GM18511 (cell line): ENCODE measurements at regions not wholly inside any gene's neighbourhood (a gene's known extent, or its start where the extent isn't known, plus 50 kb on each side); places are given as distances from the start of the nearest gene placed in this dataset.
"Not testable (repeated sequence)": the region's sequence is repeated elsewhere in the genome, so short reads cannot be mapped to it uniquely, and the experiment has no call there.

ENCODE experiments used
- ATAC-seq: cut with Tn5 transposase; IDR thresholded peaks from one replicate; pipeline ENCODE4 v1.9.1; 2021; ENCODE audit warnings: mild to moderate bottlenecking, moderate library complexity; ENCODE audit not compliant: unreplicated experiment

GRCh38 chr13:33410619-33411018, 125.1 kb upstream of the STARD13 start:
- ATAC-seq = no peak

DNA sequence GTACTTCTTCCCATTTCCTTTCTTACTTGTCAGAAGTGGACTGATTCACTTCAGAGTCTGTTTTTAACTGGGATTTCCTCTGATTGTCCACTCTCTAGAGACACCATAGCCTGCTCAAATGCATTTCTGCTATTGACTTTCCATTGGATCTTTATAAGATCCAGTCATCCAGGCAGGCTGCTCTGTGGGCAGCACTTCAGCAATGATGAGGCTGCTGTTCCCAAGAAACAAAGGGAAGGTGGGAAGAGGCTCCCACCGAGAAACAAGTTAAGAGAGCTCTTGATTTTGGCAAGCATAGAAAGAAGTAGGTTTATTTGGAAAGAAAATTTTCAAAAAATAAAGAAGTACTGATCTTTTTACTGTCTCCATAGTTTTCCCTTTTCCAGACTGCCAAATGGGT, 125.8 kb upstream of the STARD13 start:
- ATAC-seq = no peak

GRCh38 chr13:33415822-33416221, 130.3 kb upstream of the STARD13 start:
- ATAC-seq = no peak

GRCh38 chr13:33418224-33418953, 132.8 kb upstream of the STARD13 start:
- ATAC-seq = not testable (repeated sequence)

- not testable (repeated sequence) for ATAC-seq
Observed at GRCh38 chr13:33420117-33420516, 134.6 kb upstream of the STARD13 start.

- ATAC-seq = no peak
Observed at GRCh38 chr13:33426131-33426530, 140.6 kb upstream of the STARD13 start.

DNA sequence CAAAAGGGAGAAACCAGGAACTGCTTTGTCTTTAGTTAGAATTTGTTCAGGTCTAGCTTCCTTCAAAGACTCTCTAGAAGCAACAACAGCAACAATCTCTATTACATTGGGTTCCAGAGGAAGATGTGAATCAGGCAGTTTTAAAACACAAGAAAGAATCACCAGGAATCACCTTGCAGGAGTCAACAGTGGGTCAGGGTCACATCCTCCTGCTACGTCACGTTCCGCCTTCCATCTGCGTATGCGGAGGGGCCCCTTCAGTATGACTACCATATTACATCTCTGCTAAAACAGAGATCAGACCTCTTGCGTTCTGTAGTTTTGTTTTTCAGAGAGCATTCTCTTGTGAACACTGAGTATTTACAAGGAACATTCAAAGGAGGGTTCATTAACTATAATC, 147.8 kb upstream of the STARD13 start:
- ATAC-seq = no peak

DNA sequence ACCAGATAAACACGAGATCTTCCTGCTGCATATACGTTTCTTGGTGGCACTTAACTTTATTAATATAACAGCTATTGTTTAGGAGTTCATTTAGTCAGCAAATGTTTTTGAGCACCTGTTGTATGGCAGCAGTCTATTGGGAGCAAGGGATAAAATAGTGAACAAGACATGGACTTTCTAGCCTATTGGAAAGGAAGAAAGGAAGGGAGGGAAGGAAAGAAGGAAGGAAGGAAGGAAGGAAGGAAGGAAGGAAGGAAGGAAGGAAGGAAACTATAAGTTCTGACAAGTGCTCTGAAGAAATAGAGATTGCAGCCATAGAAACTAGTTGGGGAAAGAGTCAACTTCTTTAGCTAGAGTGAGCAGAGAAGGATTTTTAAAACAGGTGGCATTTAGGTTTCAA, 149.1 kb upstream of the STARD13 start:
- ATAC-seq = no peak

GRCh38 chr13:33435207-33435606, 149.7 kb upstream of the STARD13 start:
- ATAC-seq = no peak

GRCh38 chr13:33438918-33439317, 153.4 kb upstream of the STARD13 start:
- no peak for ATAC-seq

DNA sequence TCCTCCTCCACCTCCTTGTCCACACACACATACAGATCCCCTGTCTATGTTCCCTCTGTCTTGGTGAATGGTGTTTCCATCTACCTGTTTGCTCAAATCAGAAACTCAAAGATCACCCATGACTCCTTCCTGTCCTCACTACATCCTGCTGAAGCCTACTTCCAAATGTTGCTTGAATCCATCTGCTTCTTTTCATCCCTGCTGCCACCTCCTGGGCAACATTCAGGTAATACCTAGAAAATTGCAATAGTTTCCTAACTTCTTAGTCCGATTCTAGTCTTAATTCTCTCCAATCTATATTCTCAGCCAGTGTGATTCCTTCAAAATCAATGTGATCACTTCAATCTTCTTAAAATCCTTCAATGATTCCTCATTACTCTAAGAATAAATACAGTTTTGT, 155.5 kb upstream of the STARD13 start:
- no peak for ATAC-seq

DNA sequence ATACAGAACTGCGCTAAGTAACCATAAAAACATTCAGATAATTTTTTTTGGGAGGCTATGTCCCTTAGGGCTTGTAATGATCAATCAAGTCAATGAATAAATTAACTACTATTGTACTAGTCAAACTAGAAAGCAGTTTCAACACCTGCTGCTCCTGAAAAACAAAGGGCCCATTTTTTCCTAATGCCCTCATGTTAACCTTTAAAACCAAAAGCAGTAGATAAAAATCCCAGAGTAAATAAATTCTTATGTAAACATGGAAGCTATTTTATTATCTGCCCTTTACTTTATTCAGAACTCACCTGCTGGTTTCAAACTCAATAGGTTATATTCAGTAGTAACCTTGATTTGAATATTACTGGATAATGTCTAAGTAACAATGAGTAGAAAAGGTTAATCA, 159.5 kb upstream of the STARD13 start:
- no peak for ATAC-seq

DNA sequence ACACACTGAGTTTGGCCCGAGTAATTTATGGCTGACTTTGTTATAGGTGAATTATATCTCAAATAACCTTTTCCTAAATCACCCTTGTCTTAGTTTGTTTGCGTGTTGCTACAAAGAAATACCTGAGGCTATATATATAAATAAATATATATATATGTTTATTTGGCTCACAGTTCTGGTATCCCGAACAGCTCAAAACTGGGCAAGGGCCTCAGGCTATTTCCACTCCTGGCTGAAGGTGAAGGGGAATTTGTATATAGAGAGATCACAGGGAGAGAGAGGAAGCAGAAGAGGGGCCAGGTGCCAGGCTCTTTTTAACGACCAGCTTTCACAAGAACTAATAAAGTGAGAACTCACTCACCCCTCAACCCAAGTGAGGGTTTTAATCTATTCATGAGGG, 159.9 kb upstream of the STARD13 start:
- no peak for ATAC-seq

GRCh38 chr13:33446821-33447725, 161.5 kb upstream of the STARD13 start:
- no peak for ATAC-seq

DNA sequence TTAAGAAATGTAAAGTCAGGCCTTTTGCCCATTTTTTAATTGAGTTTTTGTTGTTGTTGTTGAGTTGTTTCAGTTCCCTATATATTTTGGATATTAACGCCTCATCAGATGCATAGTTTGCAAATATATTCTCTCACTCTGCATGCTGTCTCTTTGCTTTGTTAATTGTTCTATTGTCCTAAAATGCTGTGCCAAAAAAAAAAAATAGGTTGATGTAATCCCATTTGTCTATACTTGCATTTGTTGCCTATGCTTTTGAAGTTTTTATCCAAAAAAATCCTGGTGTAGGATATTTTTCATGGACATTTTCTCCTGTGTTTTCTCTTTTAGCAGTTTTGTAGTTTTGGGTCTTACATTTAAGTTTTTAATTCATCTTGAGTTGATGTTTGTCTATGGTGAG, 163.3 kb upstream of the STARD13 start:
- no peak for ATAC-seq

DNA sequence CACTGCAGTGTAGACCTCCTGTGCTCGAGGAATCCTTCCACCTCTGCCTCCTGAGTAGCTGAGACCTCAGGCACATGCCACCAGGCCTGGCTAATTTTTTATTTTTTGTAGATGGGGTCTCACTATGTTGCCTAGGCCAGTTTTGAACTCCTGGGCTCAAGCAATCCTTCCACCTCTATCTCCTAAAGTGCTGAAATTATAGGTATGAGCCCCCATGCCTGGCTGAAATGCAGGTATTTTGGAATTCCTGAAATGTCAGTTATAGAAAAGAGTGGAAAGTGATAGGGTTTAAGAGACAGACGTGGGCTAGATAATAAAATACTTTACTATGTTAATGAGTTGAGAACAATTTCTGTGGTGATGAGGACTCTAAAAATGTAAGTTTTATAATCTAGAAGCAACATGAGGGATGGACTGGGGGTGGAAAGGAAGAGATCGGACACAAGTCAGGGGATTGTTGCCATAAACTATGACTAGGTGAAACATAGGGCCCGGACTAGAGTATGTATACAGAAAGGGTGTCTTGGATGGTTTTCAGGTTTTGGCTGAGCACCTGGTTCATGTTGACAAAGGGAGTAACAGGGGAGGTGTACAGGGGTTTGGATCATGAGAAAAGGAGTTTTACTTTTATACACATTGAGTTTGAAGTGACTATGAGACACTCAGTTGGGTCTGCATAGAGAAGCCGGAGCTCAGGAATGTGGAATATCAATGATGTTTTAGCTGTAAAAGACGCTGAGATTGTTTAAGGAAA, 165.6 kb upstream of the STARD13 start:
- ATAC-seq = no peak

DNA sequence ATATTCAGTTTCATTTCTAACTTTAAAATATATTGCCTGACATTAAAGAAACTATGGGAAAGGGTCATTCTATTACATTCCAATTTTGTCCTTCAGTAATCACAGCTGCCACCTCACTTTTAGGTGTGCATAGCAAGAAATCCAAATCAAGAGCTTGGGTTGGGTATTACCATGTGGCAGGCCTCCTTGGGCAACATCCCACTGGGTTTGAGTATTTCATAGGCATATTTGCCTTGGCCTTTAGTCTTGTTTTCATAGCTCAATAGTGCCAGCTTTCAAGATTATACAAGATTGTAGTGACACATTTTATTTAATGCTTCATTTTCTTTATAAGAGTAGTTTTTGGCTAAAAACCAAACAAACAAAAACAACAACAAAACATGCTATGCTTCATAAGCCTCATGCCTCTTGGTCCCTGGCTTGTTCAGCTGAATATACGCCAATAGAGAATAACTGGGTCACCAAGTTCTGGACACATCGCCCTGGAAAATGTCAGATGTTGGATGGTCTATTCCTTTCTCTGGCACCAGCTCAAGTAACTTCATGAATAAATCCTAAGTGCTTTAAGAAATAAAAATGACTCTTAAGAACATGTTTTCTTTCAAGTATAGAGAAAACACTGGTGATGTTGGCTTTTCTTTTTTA, 167.4 kb upstream of the STARD13 start:
- ATAC-seq = no peak

DNA sequence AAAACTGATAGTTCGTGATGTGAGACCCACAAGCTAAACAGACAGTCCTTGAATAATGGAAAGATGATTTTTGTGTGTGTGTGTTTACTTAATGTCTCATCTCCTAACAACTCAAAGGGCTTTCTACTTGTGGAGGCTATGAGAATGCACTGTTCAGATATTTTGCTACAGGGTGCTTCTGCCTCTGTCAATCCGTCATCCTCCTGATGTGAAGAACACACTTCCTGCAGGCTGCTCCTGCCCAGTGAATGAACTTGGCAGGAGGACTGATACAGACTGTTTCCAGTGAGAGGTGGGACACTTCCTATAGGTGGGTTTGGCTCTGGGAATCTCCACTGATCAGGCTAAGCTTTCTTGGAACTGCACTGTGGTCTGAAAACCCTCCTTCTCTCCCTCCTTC, 168.4 kb upstream of the STARD13 start:
- ATAC-seq = no peak

- ATAC-seq = no peak
Observed at GRCh38 chr13:33454844-33455705, 169.5 kb upstream of the STARD13 start.

- ATAC-seq = no peak
Observed at GRCh38 chr13:33459702-33460101, 174.1 kb upstream of the STARD13 start.
